Vagina (tissue), 2 donors: ENCODE measurements at regions not wholly inside any gene's neighbourhood (a gene's known extent, or its start where the extent isn't known, plus 50 kb on each side); places are given as distances from the start of the nearest gene placed in this dataset.

ENCODE experiments used
- DNase-seq, 2 donors: peaks; one replicate each; pipeline ENCODE4 v3.0.0-alpha.2; 2017; ENCODE audit errors: extremely low spot score in 2 of 2
- H3K27ac ChIP-seq: fragments of 200-600 bp; sonication (generic); one replicate; pipeline ENCODE4 v1.5.1; 2019
- H3K27me3 ChIP-seq: fragments of 200-600 bp; sonication (generic); one replicate; pipeline ENCODE4 v1.5.1; 2019
- H3K36me3 ChIP-seq, 2 donors: fragments of 200-600 bp; sonication (generic); one replicate each; pipeline ENCODE4 v1.5.1; 2017 to 2019
- H3K4me1 ChIP-seq: fragments of 200-600 bp; sonication (generic); one replicate; pipeline ENCODE4 v1.5.1; 2019
- H3K4me3 ChIP-seq, 2 donors: fragments of 200-600 bp; sonication (generic); 1 replicate in 1 of 2; 2 replicates in 1 of 2; pipeline ENCODE4 v1.5.1; 2016 to 2019
- H3K9me3 ChIP-seq: fragments of 200-600 bp; sonication (generic); one replicate; pipeline ENCODE4 v1.5.1; 2019
- POLR2A ChIP-seq, 2 donors: fragments of 450-650 bp; IDR thresholded peaks; one replicate each; pipeline ENCODE4 v1.6.1; 2017; ENCODE audit warnings: antibody characterized with exemption in 2 of 2, mild to moderate bottlenecking in 2 of 2, moderate library complexity in 2 of 2
- POLR2AphosphoS5 ChIP-seq, 2 donors: sonication (generic); formaldehyde crosslinking; IDR thresholded peaks; one replicate each; pipeline ENCODE4 v1.9.0; 2017; ENCODE audit warnings: antibody characterized with exemption in 2 of 2, mild to moderate bottlenecking in 2 of 2, low read depth in 1 of 2; ENCODE audit not compliant: insufficient read depth in 1 of 2
- intact Hi-C: fragments of 100-400 bp; cut with DNase I; formaldehyde crosslinking; loops from one replicate; pipeline ENCODE4 v1.15.1; 2023
- TF ChIP-seq, protein P1 (sequence below), 3 experiments: fragments of 450-650 bp in 2 of 3; fragments of 200-600 bp in 1 of 3; sonication (generic) in 1 of 3; IDR thresholded peaks; one replicate each; pipeline ENCODE4 v1.5.1; 2017 to 2019; ENCODE audit warnings: antibody characterized with exemption in 3 of 3, mild to moderate bottlenecking in 2 of 3, moderate library complexity in 2 of 3

GRCh38 chr18:55048892-55049291 is 89.6 kb upstream of the CCDC68 start:
- Histone ChIP-seq H3K4me1 (no peaks in the 10 kb centered on the region), H3K27me3 (no peaks in the 10 kb centered on the region), H3K9me3 (no peaks in the 10 kb centered on the region), H3K27ac (no peak overlapping the region), H3K4me3 (no peak overlapping the region), H3K36me3 (no peaks in the 10 kb centered on the region)
- intact Hi-C loops: no loop called here
- no peak for DNase-seq
- TF ChIP-seq, protein P1, sequence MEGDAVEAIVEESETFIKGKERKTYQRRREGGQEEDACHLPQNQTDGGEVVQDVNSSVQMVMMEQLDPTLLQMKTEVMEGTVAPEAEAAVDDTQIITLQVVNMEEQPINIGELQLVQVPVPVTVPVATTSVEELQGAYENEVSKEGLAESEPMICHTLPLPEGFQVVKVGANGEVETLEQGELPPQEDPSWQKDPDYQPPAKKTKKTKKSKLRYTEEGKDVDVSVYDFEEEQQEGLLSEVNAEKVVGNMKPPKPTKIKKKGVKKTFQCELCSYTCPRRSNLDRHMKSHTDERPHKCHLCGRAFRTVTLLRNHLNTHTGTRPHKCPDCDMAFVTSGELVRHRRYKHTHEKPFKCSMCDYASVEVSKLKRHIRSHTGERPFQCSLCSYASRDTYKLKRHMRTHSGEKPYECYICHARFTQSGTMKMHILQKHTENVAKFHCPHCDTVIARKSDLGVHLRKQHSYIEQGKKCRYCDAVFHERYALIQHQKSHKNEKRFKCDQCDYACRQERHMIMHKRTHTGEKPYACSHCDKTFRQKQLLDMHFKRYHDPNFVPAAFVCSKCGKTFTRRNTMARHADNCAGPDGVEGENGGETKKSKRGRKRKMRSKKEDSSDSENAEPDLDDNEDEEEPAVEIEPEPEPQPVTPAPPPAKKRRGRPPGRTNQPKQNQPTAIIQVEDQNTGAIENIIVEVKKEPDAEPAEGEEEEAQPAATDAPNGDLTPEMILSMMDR (IDR thresholded peaks at IDR 0.05): no peak
- TF ChIP-seq POLR2A (IDR thresholded peaks at IDR 0.05): no peak
- TF ChIP-seq POLR2AphosphoS5 (IDR thresholded peaks at IDR 0.05; ENCODE audit: insufficient read depth in 1 of 2, low read depth in 1 of 2): no peak

DNA sequence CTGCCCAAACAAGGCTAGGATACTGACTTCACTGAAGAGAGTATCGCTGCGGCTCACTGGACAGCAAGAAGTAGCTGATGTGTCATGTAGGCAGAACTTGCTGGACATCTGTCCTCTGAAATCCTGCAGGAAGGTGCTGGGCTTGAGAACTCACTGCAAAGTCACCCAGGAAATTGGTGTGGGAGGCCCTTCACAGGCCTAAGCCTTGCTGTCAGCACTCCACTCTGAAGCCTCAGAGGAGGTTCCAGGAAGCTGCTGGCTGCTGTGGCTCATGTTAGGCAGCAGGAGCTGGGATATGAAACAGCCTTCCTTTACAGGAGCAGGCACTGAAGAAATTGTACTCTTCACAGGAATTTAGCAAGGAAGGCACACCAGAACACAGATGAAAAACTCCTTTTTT is 88.3 kb upstream of the CCDC68 start:
- Histone ChIP-seq H3K27me3 (no peaks in the 10 kb centered on the region), H3K27ac (no peak overlapping the region), H3K4me1 (no peaks in the 10 kb centered on the region), H3K36me3 (no peaks in the 10 kb centered on the region), H3K4me3 (no peak overlapping the region), H3K9me3 (no peaks in the 10 kb centered on the region)
- TF ChIP-seq POLR2A (IDR thresholded peaks at IDR 0.05): no peak
- no peak for TF ChIP-seq POLR2AphosphoS5 (IDR thresholded peaks at IDR 0.05; ENCODE audit: insufficient read depth in 1 of 2, low read depth in 1 of 2)
- intact Hi-C loops: no loop called here
- no peak for DNase-seq

DNA sequence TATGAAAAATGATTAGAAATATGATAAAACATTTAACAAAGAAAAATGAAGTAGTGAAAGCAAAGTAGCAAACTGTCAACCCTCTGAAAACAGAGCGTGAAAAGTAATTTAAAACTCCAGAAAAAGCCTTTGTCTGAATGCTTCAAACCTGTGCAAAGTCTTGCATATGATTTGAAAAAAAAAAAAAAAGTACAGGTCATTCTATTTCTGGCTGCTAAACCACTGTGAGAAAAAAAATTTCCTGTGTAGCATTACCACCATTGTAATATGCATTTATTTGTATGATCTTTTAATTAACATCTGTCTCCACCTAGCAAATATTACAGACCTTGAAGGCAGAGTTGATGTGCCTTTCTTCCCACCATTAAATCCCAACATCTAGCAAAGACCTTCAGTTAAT is 82.1 kb upstream of the CCDC68 start:
- TF ChIP-seq POLR2A (IDR thresholded peaks at IDR 0.05): no peak
- TF ChIP-seq, protein P1 (IDR thresholded peaks at IDR 0.05): no peak
- no peak for TF ChIP-seq POLR2AphosphoS5 (IDR thresholded peaks at IDR 0.05; ENCODE audit: insufficient read depth in 1 of 2, low read depth in 1 of 2)
- H3K4me1 ChIP-seq: no peaks in the 10 kb centered on the region
- H3K36me3 ChIP-seq: no peaks in the 10 kb centered on the region
- no peaks in the 10 kb centered on the region for H3K27me3 ChIP-seq
- H3K27ac ChIP-seq: no peak overlapping the region
- H3K4me3 ChIP-seq: no peak overlapping the region
- no peaks in the 10 kb centered on the region for H3K9me3 ChIP-seq
- DNase-seq: no peak
- intact Hi-C loops: no loop called here

DNA sequence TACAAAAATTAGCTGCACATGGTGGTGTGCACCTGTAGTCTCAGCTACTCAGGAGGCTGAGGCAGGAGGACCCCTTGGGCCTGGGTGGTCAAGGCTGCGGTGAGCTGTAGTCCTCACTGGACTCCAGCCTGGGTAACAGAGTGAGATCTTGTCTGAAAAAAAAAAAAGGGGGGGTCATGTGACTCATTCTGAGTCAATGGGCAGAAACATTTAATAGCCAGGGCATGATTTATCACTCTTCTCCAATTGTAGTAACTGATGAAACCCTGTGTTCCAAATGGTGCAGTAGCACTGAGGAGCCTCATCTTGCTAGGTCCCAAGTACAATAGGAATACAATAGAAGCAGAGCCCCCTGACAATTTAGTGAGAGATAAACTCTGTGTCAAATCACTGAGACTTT is 78.9 kb upstream of the CCDC68 start:
- Histone ChIP-seq H3K27ac (no peak overlapping the region), H3K9me3 (no peaks in the 10 kb centered on the region), H3K27me3 (no peaks in the 10 kb centered on the region), H3K4me3 (no peak overlapping the region), H3K36me3 (no peaks in the 10 kb centered on the region), H3K4me1 (no peaks in the 10 kb centered on the region)
- TF ChIP-seq POLR2A (IDR thresholded peaks at IDR 0.05) (no peak), POLR2AphosphoS5 (IDR thresholded peaks at IDR 0.05; ENCODE audit: insufficient read depth in 1 of 2, low read depth in 1 of 2) (no peak)
- TF ChIP-seq, protein P1 (IDR thresholded peaks at IDR 0.05): no peak
- intact Hi-C loops: no loop called here
- no peak for DNase-seq

GRCh38 chr18:55034742-55035141 is 75.5 kb upstream of the CCDC68 start:
- no peaks in the 10 kb centered on the region for H3K9me3 ChIP-seq
- H3K36me3 ChIP-seq: no peaks in the 10 kb centered on the region
- H3K4me1 ChIP-seq: no peaks in the 10 kb centered on the region
- no peak overlapping the region for H3K4me3 ChIP-seq
- TF ChIP-seq, protein P1 (IDR thresholded peaks at IDR 0.05): no peak
- TF ChIP-seq POLR2AphosphoS5 (IDR thresholded peaks at IDR 0.05; ENCODE audit: insufficient read depth in 1 of 2, low read depth in 1 of 2) (no peak), POLR2A (IDR thresholded peaks at IDR 0.05) (no peak)
- intact Hi-C loops: no loop called here
- no peak overlapping the region for H3K27ac ChIP-seq
- DNase-seq: no peak
- H3K27me3 ChIP-seq: no peaks in the 10 kb centered on the region

- Histone ChIP-seq H3K36me3 (no peaks in the 10 kb centered on the region), H3K4me1 (no peaks in the 10 kb centered on the region), H3K4me3 (no peak overlapping the region), H3K27ac (no peak overlapping the region), H3K9me3 (no peaks in the 10 kb centered on the region), H3K27me3 (no peaks in the 10 kb centered on the region)
- intact Hi-C loops: no loop called here
- TF ChIP-seq POLR2A (IDR thresholded peaks at IDR 0.05) (no peak), POLR2AphosphoS5 (IDR thresholded peaks at IDR 0.05; ENCODE audit: insufficient read depth in 1 of 2, low read depth in 1 of 2) (no peak)
- TF ChIP-seq, protein P1 (IDR thresholded peaks at IDR 0.05): no peak
- no peak for DNase-seq
Observed at GRCh38 chr18:55031979-55032378, 72.7 kb upstream of the CCDC68 start.
